Spinal cord (tissue), 9 donors: ENCODE measurements at regions not wholly inside any gene's neighbourhood (a gene's known extent, or its start where the extent isn't known, plus 50 kb on each side); places are given as distances from the start of the nearest gene placed in this dataset.

Source experiments
- DNase-seq, 6 donors: peaks; one replicate each; pipeline versions ENCODE4 v3.0.0 to v3.0.0-alpha.2; 2013 to 2015; ENCODE audit warnings: low spot score in 6 of 6, low read depth in 4 of 6
- H3K27ac ChIP-seq: one replicate; pipeline ENCODE4 v1.5.1; 2013; ENCODE audit warnings: low read depth, low read length, control low read depth
- H3K27me3 ChIP-seq: one replicate; pipeline ENCODE4 v1.6.1; 2013; ENCODE audit warnings: low read length; ENCODE audit not compliant: control insufficient read depth, insufficient read depth
- H3K36me3 ChIP-seq: one replicate; pipeline ENCODE4 v1.6.1; 2013; ENCODE audit warnings: low read length; ENCODE audit not compliant: control insufficient read depth, insufficient read depth
- H3K4me1 ChIP-seq: one replicate; pipeline ENCODE4 v1.6.1; 2013; ENCODE audit warnings: low read length; ENCODE audit not compliant: control insufficient read depth, insufficient read depth
- H3K4me3 ChIP-seq: one replicate; pipeline ENCODE4 v1.5.1; 2013; ENCODE audit warnings: low read depth, low read length, control low read depth
- H3K9me3 ChIP-seq: one replicate; pipeline ENCODE4 v1.6.1; 2013; ENCODE audit warnings: low read length; ENCODE audit not compliant: control insufficient read depth, insufficient read depth
- WGBS: methylation state at CpG from one replicate; pipeline ENCODE4 v1.1.5; 2013; ENCODE audit warnings: missing lambda C conversion rate; ENCODE audit not compliant: insufficient coverage; 5-methylcytosine and 5-hydroxymethylcytosine counted together
- donor health status: healthy.

DNA sequence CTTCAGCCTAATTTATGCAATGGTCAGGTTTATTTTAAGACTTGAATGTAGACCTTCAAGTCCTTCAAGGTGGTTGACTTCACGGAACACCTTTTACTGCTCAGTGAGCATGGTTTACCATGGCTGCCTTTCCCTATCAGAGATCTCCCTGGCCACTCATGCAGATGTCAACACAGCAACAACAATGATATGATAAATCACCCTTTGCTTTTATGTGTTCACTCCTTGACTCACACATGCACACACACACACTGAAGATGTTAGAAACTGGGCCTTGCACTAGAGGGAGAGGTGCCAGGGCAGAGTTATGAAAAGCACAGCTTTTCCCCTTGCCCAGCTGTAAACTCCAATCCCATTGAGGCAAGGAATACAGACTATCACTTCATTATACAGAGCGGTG lies 134.4 kb downstream of the WNT5A start:
- H3K4me3 ChIP-seq: no peak overlapping the region
- H3K27me3 ChIP-seq: no peaks in the 10 kb centered on the region
- 100% methylated on average over 1 of the region's 2 CpGs for WGBS
- no peaks in the 10 kb centered on the region for H3K4me1 ChIP-seq
- H3K36me3 ChIP-seq: no peaks in the 10 kb centered on the region
- H3K27ac ChIP-seq: no peak overlapping the region
- no peak for DNase-seq
- no peaks in the 10 kb centered on the region for H3K9me3 ChIP-seq

DNA sequence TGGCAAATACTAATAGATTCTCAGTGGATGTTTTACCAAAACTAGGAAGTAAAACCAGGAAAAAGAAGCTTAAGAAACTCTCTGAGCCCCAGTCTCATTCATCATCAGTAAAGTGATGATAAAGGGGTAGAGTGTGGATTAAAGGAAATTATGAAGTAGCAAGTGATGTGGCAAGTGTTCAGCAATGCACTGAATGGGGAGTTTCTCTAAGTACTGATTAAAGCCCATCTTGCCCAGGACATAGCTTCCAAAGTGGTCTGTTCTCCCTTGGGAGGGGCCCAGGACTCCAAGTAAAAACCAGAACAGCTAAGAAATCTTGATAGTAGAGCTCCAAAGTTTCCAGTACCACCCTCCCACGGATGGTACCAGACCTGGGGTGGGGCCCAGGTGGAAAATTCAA lies 137.3 kb downstream of the WNT5A start:
- WGBS: no CpG with 5 or more reads among the region's 1 CpG
- Histone ChIP-seq H3K9me3 (no peaks in the 10 kb centered on the region), H3K4me1 (no peaks in the 10 kb centered on the region), H3K4me3 (no peak overlapping the region), H3K27me3 (no peaks in the 10 kb centered on the region), H3K27ac (no peak overlapping the region), H3K36me3 (no peaks in the 10 kb centered on the region)
- DNase-seq: no peak

DNA sequence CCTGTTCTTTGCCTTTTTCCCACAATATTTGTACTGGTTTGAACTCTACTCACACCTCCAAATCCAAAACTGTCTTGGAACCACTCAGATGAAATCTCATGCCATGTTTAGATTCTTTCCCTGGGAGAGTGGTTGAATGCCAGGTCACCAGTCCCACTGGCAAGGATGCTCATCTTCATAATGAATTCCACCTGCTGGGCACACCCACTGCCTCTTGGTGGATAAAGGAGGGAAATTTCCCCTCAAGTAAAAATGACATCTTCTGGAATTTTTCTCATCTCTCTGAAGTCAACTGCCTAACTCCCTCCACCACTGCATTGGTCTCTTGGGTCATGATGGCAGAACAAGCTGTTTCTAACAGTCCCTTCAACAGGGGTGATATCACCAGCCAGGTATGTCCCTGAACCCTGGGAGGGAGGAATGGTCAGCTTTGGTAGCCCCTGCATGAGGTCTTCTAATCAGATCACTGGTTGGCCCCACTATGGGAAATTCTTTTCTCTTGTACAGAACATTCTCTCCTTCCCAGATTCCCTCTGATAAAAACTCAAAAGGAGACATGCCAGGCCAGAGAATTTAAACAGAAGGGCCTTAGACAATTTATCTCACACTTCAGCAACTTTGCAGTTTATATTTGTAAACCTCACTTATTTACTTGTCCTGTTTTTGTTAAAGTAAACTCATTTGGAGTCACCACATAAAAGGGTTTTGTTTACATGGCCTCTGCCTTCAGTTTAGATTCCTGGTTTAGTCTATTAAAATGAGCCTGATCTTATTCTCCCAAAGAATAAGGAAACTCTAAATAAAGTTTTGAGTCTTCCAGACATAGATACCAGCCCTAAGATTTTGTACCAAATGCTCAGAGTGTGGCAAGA lies 143.4 kb downstream of the WNT5A start:
- no peaks in the 10 kb centered on the region for H3K36me3 ChIP-seq
- H3K4me3 ChIP-seq: no peak overlapping the region
- no peaks in the 10 kb centered on the region for H3K9me3 ChIP-seq
- H3K27me3 ChIP-seq: no peaks in the 10 kb centered on the region
- H3K4me1 ChIP-seq: no peaks in the 10 kb centered on the region
- no peak overlapping the region for H3K27ac ChIP-seq
- DNase-seq: no peak

DNA sequence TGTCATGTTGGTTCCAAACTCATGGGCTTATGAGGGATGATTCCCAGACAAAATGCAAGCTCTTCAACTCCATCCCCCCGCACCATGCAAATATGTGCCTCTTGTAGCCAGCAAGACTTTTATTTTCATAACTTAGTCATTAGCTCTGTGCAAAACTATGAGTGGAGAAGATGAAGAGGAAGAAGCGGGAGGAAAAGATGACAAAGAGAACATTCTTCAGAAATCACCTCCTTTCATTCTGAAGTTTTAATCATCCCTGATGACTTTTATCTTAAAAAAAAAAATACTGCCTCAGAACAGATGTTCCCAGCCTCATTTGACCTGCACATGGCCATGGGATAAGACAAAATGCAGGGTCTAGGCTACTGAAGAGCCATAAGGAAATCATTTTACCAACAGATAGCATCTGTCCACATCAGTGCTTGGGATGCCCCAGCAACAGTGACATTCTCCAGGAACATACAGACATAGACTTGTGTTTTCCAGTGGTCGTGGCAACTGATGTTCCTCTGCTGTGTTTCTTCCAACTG lies 145.5 kb downstream of the WNT5A start:
- no peak overlapping the region for H3K4me3 ChIP-seq
- no peaks in the 10 kb centered on the region for H3K4me1 ChIP-seq
- H3K36me3 ChIP-seq: no peaks in the 10 kb centered on the region
- no peaks in the 10 kb centered on the region for H3K27me3 ChIP-seq
- no peak overlapping the region for H3K27ac ChIP-seq
- no peaks in the 10 kb centered on the region for H3K9me3 ChIP-seq
- DNase-seq: no peak
- WGBS: 93% methylated on average over 1 of the region's 3 CpGs

DNA sequence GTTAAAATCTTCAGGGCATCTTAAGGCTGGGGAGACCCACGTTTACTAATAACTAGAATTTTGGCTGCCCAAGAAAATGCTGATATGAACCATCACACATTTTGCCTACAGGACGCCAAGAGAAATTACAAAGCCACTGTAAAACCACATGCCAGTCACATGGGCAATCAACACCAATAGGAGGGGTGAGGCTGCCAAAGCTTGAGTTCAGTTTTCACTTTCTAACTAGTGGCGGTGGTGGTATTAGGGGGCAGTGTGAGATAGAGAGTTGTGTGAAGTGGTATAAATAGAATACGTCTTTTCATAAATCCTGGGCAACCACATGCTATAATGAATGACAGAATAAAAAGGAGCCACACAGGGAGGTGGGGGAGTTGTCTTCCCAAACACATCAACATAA lies 147.3 kb downstream of the WNT5A start:
- Histone ChIP-seq H3K36me3 (no peaks in the 10 kb centered on the region), H3K27ac (no peak overlapping the region), H3K9me3 (no peaks in the 10 kb centered on the region), H3K27me3 (no peaks in the 10 kb centered on the region), H3K4me3 (no peak overlapping the region), H3K4me1 (no peaks in the 10 kb centered on the region)
- DNase-seq: no peak
- WGBS: no CpG with 5 or more reads among the region's 4 CpGs

DNA sequence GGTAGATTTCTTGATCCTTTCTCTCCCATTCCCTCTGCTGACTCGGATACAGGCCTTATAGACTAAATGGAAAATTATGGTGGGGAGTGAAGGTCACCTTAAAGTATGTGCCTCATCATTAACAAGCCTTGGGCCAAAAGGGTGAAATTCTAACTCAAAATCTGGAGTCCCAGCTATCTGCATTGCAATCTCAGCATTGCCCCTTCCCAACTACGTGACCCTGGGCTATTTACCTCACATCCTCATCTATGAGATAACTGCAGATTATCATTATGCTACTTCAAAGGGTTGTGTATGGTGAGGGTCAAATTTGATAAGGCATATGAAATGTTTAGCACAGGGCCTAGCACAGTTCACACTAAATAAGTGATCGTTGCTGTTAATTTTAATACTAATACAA lies 147.7 kb downstream of the WNT5A start:
- DNase-seq: no peak
- H3K4me3 ChIP-seq: no peak overlapping the region
- H3K27ac ChIP-seq: no peak overlapping the region
- H3K4me1 ChIP-seq: no peaks in the 10 kb centered on the region
- no peaks in the 10 kb centered on the region for H3K36me3 ChIP-seq
- no CpG with 5 or more reads among the region's 3 CpGs for WGBS
- H3K27me3 ChIP-seq: no peaks in the 10 kb centered on the region
- no peaks in the 10 kb centered on the region for H3K9me3 ChIP-seq

DNA sequence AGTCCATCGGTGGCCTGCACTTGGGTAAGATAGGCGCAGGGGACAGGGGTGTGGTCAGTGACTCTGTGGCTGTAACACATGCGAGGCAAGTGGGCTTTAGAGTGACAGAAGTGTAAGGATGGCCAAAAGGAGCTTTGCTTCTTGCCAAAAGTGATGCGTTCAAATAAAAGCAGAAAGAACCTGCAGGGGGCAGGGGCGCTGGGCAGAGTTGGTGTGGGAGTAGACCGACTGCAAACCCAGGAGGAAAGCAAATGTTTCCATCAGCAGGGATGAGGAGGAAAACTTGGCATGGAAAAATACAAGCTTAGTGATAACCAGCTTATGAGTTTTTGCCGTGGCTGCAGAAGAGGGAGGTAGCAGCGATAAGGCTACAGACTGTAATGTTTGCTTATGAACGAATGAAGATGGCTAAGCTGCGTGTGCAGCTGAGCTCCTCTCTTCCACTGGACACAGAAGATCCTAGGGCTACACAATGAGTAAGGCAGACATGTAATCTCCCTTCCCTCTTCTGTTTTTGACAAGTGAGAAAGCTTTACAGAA lies 149.4 kb downstream of the WNT5A start:
- 66% methylated on average over 8 of the region's 10 CpGs for WGBS
- Histone ChIP-seq H3K4me3 (no peak overlapping the region), H3K27me3 (no peaks in the 10 kb centered on the region)

DNA sequence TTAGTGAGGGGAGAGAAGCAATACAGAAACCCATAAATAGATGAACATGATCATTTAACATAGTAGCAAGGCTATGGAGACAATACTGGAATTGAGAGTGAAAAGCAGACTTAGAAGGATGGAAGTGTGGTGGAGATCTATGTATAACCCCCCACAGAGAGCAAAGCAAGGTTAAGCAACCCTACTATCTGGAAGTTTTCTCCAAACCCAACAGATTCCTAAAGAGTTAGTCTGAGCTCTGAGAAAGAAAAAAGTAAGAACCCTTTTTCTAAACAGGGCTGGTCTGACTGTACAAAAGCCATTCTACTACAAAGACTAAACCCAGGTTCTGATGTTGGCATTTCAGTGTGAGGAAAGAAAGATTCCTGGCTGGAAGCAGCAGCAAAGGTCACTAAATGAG lies 153.2 kb downstream of the WNT5A start:
- DNase-seq: no peak
- H3K36me3 ChIP-seq: no peaks in the 10 kb centered on the region
- H3K9me3 ChIP-seq: no peaks in the 10 kb centered on the region
- H3K4me1 ChIP-seq: no peaks in the 10 kb centered on the region
- H3K27ac ChIP-seq: no peak overlapping the region
- no peaks in the 10 kb centered on the region for H3K27me3 ChIP-seq
- no peak overlapping the region for H3K4me3 ChIP-seq

More for the DNA sequence above, 149.4 kb downstream of the WNT5A start:
- no peak overlapping the region for H3K27ac ChIP-seq
- no peak for DNase-seq
- no peaks in the 10 kb centered on the region for H3K4me1 ChIP-seq
- no peaks in the 10 kb centered on the region for H3K36me3 ChIP-seq
- no peaks in the 10 kb centered on the region for H3K9me3 ChIP-seq

DNA sequence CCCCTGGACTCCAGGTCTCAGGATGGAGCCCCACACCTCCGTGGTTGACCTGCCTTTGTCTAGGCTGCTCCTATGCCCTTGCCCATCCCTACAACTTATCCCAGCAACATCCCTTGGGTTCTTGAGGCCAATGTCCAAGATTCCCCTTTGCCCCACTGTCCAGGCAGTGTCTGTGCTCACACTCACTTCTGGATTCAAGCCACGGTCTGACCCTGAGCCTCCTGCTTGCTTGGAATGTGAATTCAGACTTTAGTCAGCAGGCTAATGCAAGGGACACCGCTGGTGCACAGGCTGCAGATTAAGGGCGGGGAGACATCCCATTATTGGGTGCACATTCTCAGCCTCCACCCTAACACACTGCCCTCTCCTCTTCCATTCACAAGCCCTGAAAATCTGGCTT lies 154.1 kb downstream of the WNT5A start:
- 81% methylated on average over 4 of the region's 4 CpGs for WGBS
- Histone ChIP-seq H3K4me1 (no peaks in the 10 kb centered on the region), H3K27ac (no peak overlapping the region), H3K27me3 (no peaks in the 10 kb centered on the region), H3K36me3 (no peaks in the 10 kb centered on the region), H3K4me3 (no peak overlapping the region), H3K9me3 (no peaks in the 10 kb centered on the region)
- DNase-seq: no peak

DNA sequence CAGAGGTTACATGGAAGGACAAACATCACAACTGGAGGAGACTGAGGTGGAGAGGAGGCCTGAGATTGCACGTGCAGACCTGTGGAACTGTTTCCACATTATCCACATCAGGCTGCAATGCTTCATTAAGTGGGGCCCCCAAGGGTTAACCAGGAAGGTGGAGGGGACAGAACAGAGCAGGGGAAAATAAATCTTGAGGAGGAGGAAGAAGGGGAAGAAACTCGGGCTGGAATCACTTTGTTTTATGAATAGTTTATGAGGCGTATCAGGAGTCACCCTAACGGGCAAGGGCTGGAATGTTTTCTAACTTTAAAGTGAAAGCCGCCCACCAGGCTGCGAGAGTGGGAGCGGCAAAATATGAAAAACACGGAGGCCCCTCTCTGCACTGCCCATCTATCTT lies 154.9 kb downstream of the WNT5A start:
- H3K27ac ChIP-seq: no peak overlapping the region
- WGBS: 73% methylated on average over 7 of the region's 8 CpGs

More for the DNA sequence above, 154.9 kb downstream of the WNT5A start:
- Histone ChIP-seq H3K27me3 (no peaks in the 10 kb centered on the region), H3K9me3 (no peaks in the 10 kb centered on the region), H3K4me1 (no peaks in the 10 kb centered on the region), H3K36me3 (no peaks in the 10 kb centered on the region), H3K4me3 (no peak overlapping the region)
- DNase-seq: no peak
